ENCODE measurements at regions not wholly inside any gene's neighbourhood (a gene's known extent, or its start where the extent isn't known, plus 50 kb on each side); places are given as distances from the start of the nearest gene placed in this dataset.
"Not testable (repeated sequence)": the region's sequence is repeated elsewhere in the genome, so short reads cannot be mapped to it uniquely, and the experiment has no call there.

- no peak for TF ChIP-seq CTCF (IDR thresholded peaks at IDR 0.05; ENCODE audit: low read length, missing control alignments)
- no peak for DNase-seq (ENCODE audit: low read depth)
- no peak overlapping the region for H3K4me3 ChIP-seq (replicated peaks; ENCODE audit: low read depth, low read length)
These were observed 83.8 kb upstream of the TOX2 start for GRCh38 chr20:43830883-43831282.

GRCh38 chr20:43829951-43830690 is 84.5 kb upstream of the TOX2 start:
- DNase-seq (ENCODE audit: low read depth) = no peak
- H3K4me3 ChIP-seq (replicated peaks; ENCODE audit: low read depth, low read length) = no peak overlapping the region
- TF ChIP-seq CTCF (IDR thresholded peaks at IDR 0.05; ENCODE audit: low read length, missing control alignments) = no peak

- no peak for DNase-seq (ENCODE audit: low read depth)
- no peak for TF ChIP-seq CTCF (IDR thresholded peaks at IDR 0.05; ENCODE audit: low read length, missing control alignments)
- no peak overlapping the region for H3K4me3 ChIP-seq (replicated peaks; ENCODE audit: low read depth, low read length)
These were observed 86.6 kb upstream of the TOX2 start for GRCh38 chr20:43827940-43828562.

GRCh38 chr20:43826943-43827342 is 87.7 kb upstream of the TOX2 start:
- H3K4me3 ChIP-seq (replicated peaks; ENCODE audit: low read depth, low read length); DNase-seq (ENCODE audit: low read depth): not testable (repeated sequence)

- no peak for TF ChIP-seq CTCF (IDR thresholded peaks at IDR 0.05; ENCODE audit: low read length, missing control alignments)
- H3K4me3 ChIP-seq (replicated peaks; ENCODE audit: low read depth, low read length) = no peak overlapping the region
- DNase-seq (ENCODE audit: low read depth) = no peak
These were observed 89.1 kb upstream of the TOX2 start for GRCh38 chr20:43825581-43825980.

- no peak overlapping the region for H3K4me3 ChIP-seq (replicated peaks; ENCODE audit: low read depth, low read length)
- DNase-seq (ENCODE audit: low read depth) = no peak
These were observed 89.6 kb upstream of the TOX2 start for GRCh38 chr20:43825051-43825402.

More at GRCh38 chr20:43825051-43825402, 89.6 kb upstream of the TOX2 start:
- no peak for TF ChIP-seq CTCF (IDR thresholded peaks at IDR 0.05; ENCODE audit: low read length, missing control alignments)
